Dermis blood vessel endothelial cell (primary cell): ENCODE measurements at regions not wholly inside any gene's neighbourhood (a gene's known extent, or its start where the extent isn't known, plus 50 kb on each side); places are given as distances from the start of the nearest gene placed in this dataset.

Source experiments
- DNase-seq: peaks from one replicate; pipeline ENCODE4 v3.0.0; 2010

GRCh38 chr10:90344226-90344625 lies 513.6 kb downstream of the HTR7 start:
- DNase-seq, result no peak

- no peak for DNase-seq
Observed at GRCh38 chr10:90347239-90347638, 510.6 kb downstream of the HTR7 start.

- no peak for DNase-seq
Observed at GRCh38 chr10:90350122-90350521, 507.7 kb downstream of the HTR7 start.

- DNase-seq, result peak; percentile 4
Observed at GRCh38 chr10:90352288-90352687, 505.6 kb downstream of the HTR7 start.

GRCh38 chr10:90354914-90355313 lies 502.9 kb downstream of the HTR7 start:
- DNase-seq, result no peak

GRCh38 chr10:90363799-90364483 lies 493.9 kb downstream of the HTR7 start:
- no peak for DNase-seq

GRCh38 chr10:90372451-90372850 lies 485.4 kb downstream of the HTR7 start:
- no peak for DNase-seq

GRCh38 chr10:90373911-90374310 lies 483.9 kb downstream of the HTR7 start:
- DNase-seq, result no peak

GRCh38 chr10:90378524-90379076 lies 479.2 kb downstream of the HTR7 start:
- no peak for DNase-seq

- DNase-seq, result no peak
Observed at GRCh38 chr10:90381468-90381867, 476.4 kb downstream of the HTR7 start.

GRCh38 chr10:90389876-90390275 lies 468.0 kb downstream of the HTR7 start:
- DNase-seq, result no peak

- no peak for DNase-seq
Observed at GRCh38 chr10:90394311-90394710, 463.5 kb downstream of the HTR7 start.

- DNase-seq, result no peak
Observed at GRCh38 chr10:90396721-90397120, 461.1 kb downstream of the HTR7 start.

GRCh38 chr10:90398566-90398965 lies 459.3 kb downstream of the HTR7 start:
- DNase-seq, result peak; percentile 74

- DNase-seq, result no peak
Observed at GRCh38 chr10:90399782-90400181, 458.1 kb downstream of the HTR7 start.

- DNase-seq, result no peak
Observed at GRCh38 chr10:90403211-90404000, 454.4 kb downstream of the HTR7 start.

- no peak for DNase-seq
Observed at GRCh38 chr10:90407131-90407530, 450.7 kb downstream of the HTR7 start.

GRCh38 chr10:90407851-90408250 lies 450.0 kb downstream of the HTR7 start:
- no peak for DNase-seq

GRCh38 chr10:90412582-90412981 lies 445.3 kb downstream of the HTR7 start:
- DNase-seq, result no peak

- DNase-seq, result no peak
Observed at GRCh38 chr10:90413196-90413595, 444.6 kb downstream of the HTR7 start.

- DNase-seq, result no peak
Observed at GRCh38 chr10:90414926-90415325, 442.9 kb downstream of the HTR7 start.

GRCh38 chr10:90417029-90417428 lies 440.8 kb downstream of the HTR7 start:
- DNase-seq, result no peak

- DNase-seq, result no peak
Observed at GRCh38 chr10:90417476-90418210, 440.2 kb downstream of the HTR7 start.
